Epithelial cell of esophagus (primary cell): ENCODE measurements at regions not wholly inside any gene's neighbourhood (a gene's known extent, or its start where the extent isn't known, plus 50 kb on each side); places are given as distances from the start of the nearest gene placed in this dataset.

Source experiments
- DNase-seq: peaks from one replicate; pipeline ENCODE4 v3.0.0; 2010; ENCODE audit warnings: low read depth
- H3K4me3 ChIP-seq: 2 replicates; pipeline ENCODE4 v1.5.1; 2011; ENCODE audit warnings: mild to moderate bottlenecking, low read length, control low read depth
- TF ChIP-seq, protein P1 (sequence below): IDR thresholded peaks from 2 replicates; pipeline ENCODE4 v1.5.1; 2011; ENCODE audit warnings: low read depth, mild to moderate bottlenecking, low read length, control low read depth, inconsistent platforms; ENCODE audit not compliant: insufficient read depth; ENCODE audit errors: missing control alignments

DNA sequence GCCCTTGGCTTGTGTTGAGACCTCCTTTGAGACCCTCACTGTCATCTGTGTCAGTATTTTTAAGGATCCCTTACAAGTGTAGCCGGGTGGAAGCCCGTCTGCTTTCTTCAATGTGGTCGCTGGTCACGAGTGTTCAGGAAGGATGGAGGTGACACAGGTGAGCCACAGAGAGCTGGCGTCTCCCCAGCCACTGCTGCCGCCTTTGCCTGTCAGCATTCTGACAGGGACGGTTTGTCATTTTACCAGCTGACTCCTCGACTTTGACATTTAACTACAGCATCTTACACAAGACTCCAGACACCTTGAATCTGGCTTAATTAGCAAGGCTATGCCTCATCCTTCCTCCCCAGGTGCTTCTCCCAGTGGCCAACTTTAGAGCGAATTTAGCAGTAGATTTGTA lies 56.3 kb upstream of the MPHOSPH6 start:
- no peak overlapping the region for H3K4me3 ChIP-seq
- TF ChIP-seq, protein P1, sequence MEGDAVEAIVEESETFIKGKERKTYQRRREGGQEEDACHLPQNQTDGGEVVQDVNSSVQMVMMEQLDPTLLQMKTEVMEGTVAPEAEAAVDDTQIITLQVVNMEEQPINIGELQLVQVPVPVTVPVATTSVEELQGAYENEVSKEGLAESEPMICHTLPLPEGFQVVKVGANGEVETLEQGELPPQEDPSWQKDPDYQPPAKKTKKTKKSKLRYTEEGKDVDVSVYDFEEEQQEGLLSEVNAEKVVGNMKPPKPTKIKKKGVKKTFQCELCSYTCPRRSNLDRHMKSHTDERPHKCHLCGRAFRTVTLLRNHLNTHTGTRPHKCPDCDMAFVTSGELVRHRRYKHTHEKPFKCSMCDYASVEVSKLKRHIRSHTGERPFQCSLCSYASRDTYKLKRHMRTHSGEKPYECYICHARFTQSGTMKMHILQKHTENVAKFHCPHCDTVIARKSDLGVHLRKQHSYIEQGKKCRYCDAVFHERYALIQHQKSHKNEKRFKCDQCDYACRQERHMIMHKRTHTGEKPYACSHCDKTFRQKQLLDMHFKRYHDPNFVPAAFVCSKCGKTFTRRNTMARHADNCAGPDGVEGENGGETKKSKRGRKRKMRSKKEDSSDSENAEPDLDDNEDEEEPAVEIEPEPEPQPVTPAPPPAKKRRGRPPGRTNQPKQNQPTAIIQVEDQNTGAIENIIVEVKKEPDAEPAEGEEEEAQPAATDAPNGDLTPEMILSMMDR: no peak
- no peak for DNase-seq

DNA sequence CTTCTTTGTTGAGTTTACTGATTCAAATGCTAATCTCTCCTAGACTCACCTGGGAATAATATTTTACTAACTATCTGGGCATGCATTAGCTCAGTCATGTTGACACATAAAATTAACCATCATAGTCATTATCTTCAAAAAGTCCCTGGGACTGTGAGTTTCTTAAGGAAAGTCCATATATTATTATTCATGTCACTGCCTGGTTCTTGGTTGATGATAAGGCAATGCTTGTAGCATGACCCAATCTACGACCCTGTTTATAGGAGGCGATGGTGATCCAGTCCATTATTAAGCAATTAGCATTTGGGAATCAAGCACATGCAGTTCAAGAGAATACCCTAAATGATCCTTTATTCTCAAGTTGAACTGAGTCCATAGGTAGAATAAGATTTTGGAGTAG lies 54.8 kb upstream of the MPHOSPH6 start:
- TF ChIP-seq, protein P1: no peak
- H3K4me3 ChIP-seq: no peak overlapping the region
- no peak for DNase-seq

DNA sequence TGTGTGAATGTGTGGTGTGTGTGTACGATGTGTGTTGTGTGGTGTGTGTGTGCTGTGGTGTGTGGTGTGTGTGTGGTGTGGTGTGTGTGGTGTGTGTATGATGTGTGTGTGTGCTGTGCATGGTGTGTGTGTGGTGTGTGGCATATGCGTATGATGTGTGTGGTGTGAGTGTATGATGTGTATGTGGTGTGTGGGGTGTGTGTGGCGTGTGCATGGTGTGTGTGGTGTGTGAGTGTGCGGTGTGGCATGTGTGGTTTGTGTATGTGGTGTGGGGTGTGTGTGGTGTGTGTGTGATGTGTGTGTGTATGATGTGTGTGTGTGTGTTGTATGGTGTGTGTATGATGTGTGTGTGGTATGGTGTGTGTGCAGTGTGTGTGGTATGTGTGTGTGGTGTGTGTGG lies 50.5 kb upstream of the MPHOSPH6 start:
- H3K4me3 ChIP-seq: no peak overlapping the region
- no peak for DNase-seq
- TF ChIP-seq, protein P1: no peak
